Mesothelial cell of epicardium (in vitro differentiated cells): ENCODE measurements at regions not wholly inside any gene's neighbourhood (a gene's known extent, or its start where the extent isn't known, plus 50 kb on each side); places are given as distances from the start of the nearest gene placed in this dataset.

Experiments used
- DNase-seq, 2 experiments: peaks; one replicate each; pipeline ENCODE4 v3.0.0; 2021; ENCODE audit warnings: low spot score in 2 of 2; ENCODE audit not compliant: unreplicated experiment in 2 of 2
- H3K27ac Mint-ChIP-seq: 2 replicates; pipeline ENCODE4 v1.8.0; 2021; ENCODE audit warnings: mixed read lengths
- H3K27me3 Mint-ChIP-seq: 2 replicates; pipeline ENCODE4 v1.8.0; 2021; ENCODE audit warnings: low read depth, mixed read lengths
- H3K36me3 Mint-ChIP-seq: 2 replicates; pipeline ENCODE4 v1.8.0; 2021; ENCODE audit warnings: mixed read lengths
- H3K4me1 Mint-ChIP-seq: 2 replicates; pipeline ENCODE4 v1.8.0; 2021; ENCODE audit warnings: mixed read lengths
- H3K4me3 Mint-ChIP-seq: 2 replicates; pipeline ENCODE4 v1.8.0; 2021; ENCODE audit warnings: mild to moderate bottlenecking, moderate library complexity, mixed read lengths
- H3K9me3 Mint-ChIP-seq: 2 replicates; pipeline ENCODE4 v1.8.0; 2021; ENCODE audit warnings: mixed read lengths
- CTCF ChIP-seq: fragments of 200-600 bp; sonication (generic); IDR thresholded peaks from one replicate; pipeline ENCODE4 v1.5.0; 2021; ENCODE audit warnings: antibody characterized with exemption; ENCODE audit not compliant: unreplicated experiment

GRCh38 chr5:172548311-172548731, 92.7 kb upstream of the NEURL1B start:
- no peak for DNase-seq
- H3K4me1 Mint-ChIP-seq: peaks cover 6% of the 10 kb centered on the region
- H3K27ac Mint-ChIP-seq: no peak overlapping the region
- H3K36me3 Mint-ChIP-seq: no peaks in the 10 kb centered on the region
- TF ChIP-seq CTCF: no peak
- no peaks in the 10 kb centered on the region for H3K9me3 Mint-ChIP-seq
- H3K27me3 Mint-ChIP-seq: peaks cover 12% of the 10 kb centered on the region
- H3K4me3 Mint-ChIP-seq: no peak overlapping the region

- peaks cover 14% of the 10 kb centered on the region for H3K4me1 Mint-ChIP-seq
- H3K27me3 Mint-ChIP-seq: peaks cover 12% of the 10 kb centered on the region
- H3K27ac Mint-ChIP-seq: no peak overlapping the region
- H3K9me3 Mint-ChIP-seq: no peaks in the 10 kb centered on the region
- no peak for TF ChIP-seq CTCF
- no peaks in the 10 kb centered on the region for H3K36me3 Mint-ChIP-seq
- no peak overlapping the region for H3K4me3 Mint-ChIP-seq
- DNase-seq: no peak
Measured at GRCh38 chr5:172546196-172546595, 91.9 kb upstream of the SH3PXD2B start.

- no peak for DNase-seq
- Mint-ChIP-seq H3K27me3 (peaks cover 12% of the 10 kb centered on the region), H3K4me3 (no peak overlapping the region), H3K27ac (no peak overlapping the region), H3K4me1 (peaks cover 17% of the 10 kb centered on the region), H3K36me3 (no peaks in the 10 kb centered on the region), H3K9me3 (no peaks in the 10 kb centered on the region)
- no peak for TF ChIP-seq CTCF
Measured at GRCh38 chr5:172545291-172545801, 91.0 kb upstream of the SH3PXD2B start.

- Mint-ChIP-seq H3K4me1 (peaks cover 17% of the 10 kb centered on the region), H3K27me3 (peaks cover 12% of the 10 kb centered on the region), H3K27ac (no peak overlapping the region), H3K4me3 (no peak overlapping the region), H3K36me3 (no peaks in the 10 kb centered on the region), H3K9me3 (no peaks in the 10 kb centered on the region)
- DNase-seq: no peak
- no peak for TF ChIP-seq CTCF
Measured at GRCh38 chr5:172544371-172545095, 90.2 kb upstream of the SH3PXD2B start.

- H3K4me1 Mint-ChIP-seq: peaks cover 17% of the 10 kb centered on the region
- peaks cover 12% of the 10 kb centered on the region for H3K27me3 Mint-ChIP-seq
- no peak overlapping the region for H3K4me3 Mint-ChIP-seq
- no peak for TF ChIP-seq CTCF
- no peaks in the 10 kb centered on the region for H3K9me3 Mint-ChIP-seq
- no peaks in the 10 kb centered on the region for H3K36me3 Mint-ChIP-seq
- H3K27ac Mint-ChIP-seq: no peak overlapping the region
- no peak for DNase-seq
Measured at GRCh38 chr5:172543484-172544298, 89.4 kb upstream of the SH3PXD2B start.
